Neural cell (in vitro differentiated cells): ENCODE measurements at regions not wholly inside any gene's neighbourhood (a gene's known extent, or its start where the extent isn't known, plus 50 kb on each side); places are given as distances from the start of the nearest gene placed in this dataset.

Experiments used
- H2AFZ ChIP-seq: fragments of 200-600, 300-800 bp; sonication (generic), shearing (Covaris generic); 2 replicates; pipeline ENCODE4 v1.6.0; 2014; ENCODE audit warnings: low read depth, mild to moderate bottlenecking, antibody characterized with exemption, low read length, moderate library complexity
- H3F3A ChIP-seq: fragments of 200-600 bp; shearing (Covaris generic); 2 replicates; pipeline ENCODE4 v1.6.1; 2016; ENCODE audit warnings: mild to moderate bottlenecking, moderate library complexity, mixed read lengths, antibody characterized with exemption, low read length; ENCODE audit not compliant: insufficient read depth, poor library complexity, severe bottlenecking
- H3K27ac ChIP-seq: fragments of 200-600, 300-800 bp; sonication (generic), shearing (Covaris generic); 2 replicates; pipeline ENCODE4 v1.5.1; 2014; ENCODE audit warnings: mild to moderate bottlenecking, low read length, moderate library complexity
- H3K27me3 ChIP-seq: fragments of 300-800, 200-600 bp; sonication (generic), shearing (Covaris generic); 2 replicates; pipeline ENCODE4 v1.6.0; 2014; ENCODE audit warnings: mild to moderate bottlenecking, low read depth, low read length, moderate library complexity; ENCODE audit not compliant: insufficient read depth
- H3K36me3 ChIP-seq: fragments of 300-800, 200-600 bp; sonication (generic), shearing (Covaris generic); 2 replicates; pipeline ENCODE4 v1.5.1; 2014; ENCODE audit warnings: mild to moderate bottlenecking, antibody characterized with exemption, low read length, moderate library complexity; ENCODE audit not compliant: insufficient read depth
- H3K4me2 ChIP-seq: fragments of 300-800, 200-600 bp; sonication (generic), shearing (Covaris generic); 2 replicates; pipeline ENCODE4 v1.6.0; 2014; ENCODE audit warnings: mild to moderate bottlenecking, low read length
- H3K4me3 ChIP-seq: fragments of 300-800, 200-600 bp; sonication (generic), shearing (Covaris generic); 2 replicates; pipeline ENCODE4 v1.5.1; 2014; ENCODE audit warnings: mild to moderate bottlenecking, low read length, moderate library complexity
- H3K79me2 ChIP-seq: fragments of 200-600 bp; shearing (Covaris generic); replicated peaks from 2 replicates; pipeline ENCODE4 v1.6.0; 2014; ENCODE audit warnings: mild to moderate bottlenecking, low read length, moderate library complexity; ENCODE audit not compliant: insufficient read depth
- H3K9ac ChIP-seq: fragments of 300-800, 200-600 bp; sonication (generic), shearing (Covaris generic); 2 replicates; pipeline ENCODE4 v1.6.1; 2016; ENCODE audit warnings: mild to moderate bottlenecking, low read length, mixed read lengths
- H3K9me2 ChIP-seq: fragments of 200-600 bp; shearing (Covaris generic); 2 replicates; pipeline ENCODE4 v1.6.1; 2016; ENCODE audit warnings: mild to moderate bottlenecking, low read length, mixed read lengths; ENCODE audit not compliant: insufficient read depth
- H3K9me3 ChIP-seq: fragments of 200-600, 300-800 bp; sonication (generic), shearing (Covaris generic); 2 replicates; pipeline ENCODE4 v1.6.1; 2016; ENCODE audit warnings: mild to moderate bottlenecking, mixed run types, low read length, moderate library complexity, mixed read lengths
- H4K20me1 ChIP-seq: fragments of 200-600 bp; shearing (Covaris generic); 2 replicates; pipeline ENCODE4 v1.6.1; 2016; ENCODE audit warnings: mild to moderate bottlenecking, mixed run types; ENCODE audit not compliant: insufficient read depth
- CTCF ChIP-seq: fragments of 450-650 bp; IDR thresholded peaks from 2 replicates; pipeline ENCODE4 v1.5.1; 2014; ENCODE audit warnings: antibody characterized with exemption, mild to moderate bottlenecking, moderate library complexity; ENCODE audit not compliant: poor library complexity, severe bottlenecking
- EP300 ChIP-seq: fragments of 450-650 bp; conservative IDR thresholded peaks from 2 replicates; pipeline ENCODE4 v1.6.1; 2014; ENCODE audit warnings: antibody characterized with exemption, mild to moderate bottlenecking, moderate library complexity; ENCODE audit not compliant: poor library complexity, severe bottlenecking
- EZH2 ChIP-seq: fragments of 200-600, 300-800 bp; shearing (Covaris generic), sonication (generic); IDR thresholded peaks from 2 replicates; pipeline ENCODE4 v1.6.1; 2014; ENCODE audit warnings: antibody characterized with exemption, low read length, borderline replicate concordance, mild to moderate bottlenecking; ENCODE audit not compliant: insufficient read depth, poor library complexity, severe bottlenecking
- MXI1 ChIP-seq: fragments of 450-650 bp; conservative IDR thresholded peaks from 2 replicates; pipeline ENCODE4 v1.6.1; 2014; ENCODE audit warnings: antibody characterized with exemption, mild to moderate bottlenecking; ENCODE audit not compliant: poor library complexity, severe bottlenecking
- POLR2AphosphoS5 ChIP-seq: IDR thresholded peaks from 2 replicates; pipeline ENCODE4 v1.6.1; 2012
- RAD21 ChIP-seq: fragments of 450-650 bp; conservative IDR thresholded peaks from 2 replicates; pipeline ENCODE4 v1.6.1; 2014; ENCODE audit warnings: antibody characterized with exemption, mild to moderate bottlenecking, moderate library complexity
- REST ChIP-seq: IDR thresholded peaks from 2 replicates; pipeline ENCODE4 v1.6.1; 2012; ENCODE audit warnings: borderline replicate concordance
- SMC3 ChIP-seq: fragments of 450-650 bp; conservative IDR thresholded peaks from 2 replicates; pipeline ENCODE4 v1.6.1; 2014; ENCODE audit warnings: antibody characterized with exemption, mild to moderate bottlenecking, moderate library complexity; ENCODE audit not compliant: poor library complexity
- TAF1 ChIP-seq: IDR thresholded peaks from 2 replicates; pipeline ENCODE4 v1.6.1; 2012; ENCODE audit warnings: low read depth

GRCh38 chr11:10955616-10956015 lies 97.8 kb upstream of the ZBED5 start:
- Histone ChIP-seq H3F3A (no peaks in the 10 kb centered on the region), H3K27me3 (no peaks in the 10 kb centered on the region), H3K4me2 (no peak overlapping the region), H3K4me3 (no peak overlapping the region), H3K9me3 (no peaks in the 10 kb centered on the region), H3K9me2 (no peaks in the 10 kb centered on the region), H3K9ac (no peak overlapping the region), H3K79me2 (no peaks in the 10 kb centered on the region), H4K20me1 (no peaks in the 10 kb centered on the region), H3K27ac (no peak overlapping the region), H3K36me3 (no peaks in the 10 kb centered on the region), H2AFZ (no peak overlapping the region)
- TF ChIP-seq MXI1 (no peak), REST (no peak), EZH2 (no peak), RAD21 (no peak)

GRCh38 chr11:10954184-10954583 lies 96.3 kb upstream of the ZBED5 start:
- no peak overlapping the region for H3K27ac ChIP-seq
- H3K4me3 ChIP-seq: no peak overlapping the region
- H3K9ac ChIP-seq: no peak overlapping the region
- no peaks in the 10 kb centered on the region for H3K9me2 ChIP-seq
- H2AFZ ChIP-seq: no peak overlapping the region
- TF ChIP-seq SMC3: no peak
- TF ChIP-seq CTCF: no peak
- TF ChIP-seq TAF1: no peak
- TF ChIP-seq REST: no peak
- TF ChIP-seq EZH2: no peak
- no peak for TF ChIP-seq EP300
- TF ChIP-seq POLR2AphosphoS5: no peak
- no peak for TF ChIP-seq RAD21
- H3F3A ChIP-seq: no peaks in the 10 kb centered on the region
- no peaks in the 10 kb centered on the region for H3K9me3 ChIP-seq
- no peaks in the 10 kb centered on the region for H4K20me1 ChIP-seq
- H3K27me3 ChIP-seq: no peaks in the 10 kb centered on the region
- H3K4me2 ChIP-seq: no peak overlapping the region
- H3K79me2 ChIP-seq: no peaks in the 10 kb centered on the region
- H3K36me3 ChIP-seq: no peaks in the 10 kb centered on the region
